ENCODE measurements at regions not wholly inside any gene's neighbourhood (a gene's known extent, or its start where the extent isn't known, plus 50 kb on each side); places are given as distances from the start of the nearest gene placed in this dataset.

GRCh38 chr13:40446365-40446764 is 220.1 kb downstream of the FOXO1 start:
- no peaks in the 10 kb centered on the region for H3K27me3 ChIP-seq (ENCODE audit: control insufficient read depth, insufficient read depth, low read length)
- H3K27ac ChIP-seq (ENCODE audit: low read depth in 2 of 2, low read length in 2 of 2) = no peak overlapping the region
- no peaks in the 10 kb centered on the region for H3K36me3 ChIP-seq (ENCODE audit: control insufficient read depth in 2 of 3, insufficient read depth in 3 of 3, low read length in 3 of 3)
- no peak overlapping the region for H3K4me3 ChIP-seq (ENCODE audit: low read length in 3 of 3)
- H3K9me3 ChIP-seq (ENCODE audit: control insufficient read depth in 2 of 3, insufficient read depth in 1 of 3, low read length in 3 of 3) = peaks cover 0 to 4% (median 0%) of the 10 kb centered on the region in 3 donors
- no peak overlapping the region for H3K9ac ChIP-seq (ENCODE audit: low read length in 3 of 3)
- TF ChIP-seq, protein P1, sequence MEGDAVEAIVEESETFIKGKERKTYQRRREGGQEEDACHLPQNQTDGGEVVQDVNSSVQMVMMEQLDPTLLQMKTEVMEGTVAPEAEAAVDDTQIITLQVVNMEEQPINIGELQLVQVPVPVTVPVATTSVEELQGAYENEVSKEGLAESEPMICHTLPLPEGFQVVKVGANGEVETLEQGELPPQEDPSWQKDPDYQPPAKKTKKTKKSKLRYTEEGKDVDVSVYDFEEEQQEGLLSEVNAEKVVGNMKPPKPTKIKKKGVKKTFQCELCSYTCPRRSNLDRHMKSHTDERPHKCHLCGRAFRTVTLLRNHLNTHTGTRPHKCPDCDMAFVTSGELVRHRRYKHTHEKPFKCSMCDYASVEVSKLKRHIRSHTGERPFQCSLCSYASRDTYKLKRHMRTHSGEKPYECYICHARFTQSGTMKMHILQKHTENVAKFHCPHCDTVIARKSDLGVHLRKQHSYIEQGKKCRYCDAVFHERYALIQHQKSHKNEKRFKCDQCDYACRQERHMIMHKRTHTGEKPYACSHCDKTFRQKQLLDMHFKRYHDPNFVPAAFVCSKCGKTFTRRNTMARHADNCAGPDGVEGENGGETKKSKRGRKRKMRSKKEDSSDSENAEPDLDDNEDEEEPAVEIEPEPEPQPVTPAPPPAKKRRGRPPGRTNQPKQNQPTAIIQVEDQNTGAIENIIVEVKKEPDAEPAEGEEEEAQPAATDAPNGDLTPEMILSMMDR (IDR thresholded peaks at IDR 0.05; ENCODE audit: borderline replicate concordance, extremely low read depth, insufficient read depth) = no peak
- DNase-seq (no peak), FAIRE-seq (no peak)
- peaks cover 0 to 3% (median 2%) of the 10 kb centered on the region in 3 donors for H3K4me1 ChIP-seq (ENCODE audit: control insufficient read depth in 2 of 3, insufficient read depth in 2 of 3, low read depth in 1 of 3, low read length in 3 of 3)
- intact Hi-C loops (cut with DNase I) = no loop called here

GRCh38 chr13:40447857-40448256 is 218.6 kb downstream of the FOXO1 start:
- TF ChIP-seq, protein P1 (IDR thresholded peaks at IDR 0.05; ENCODE audit: borderline replicate concordance, extremely low read depth, insufficient read depth) = no peak
- DNase-seq (no peak), FAIRE-seq (no peak)
- Histone ChIP-seq H3K4me3 (ENCODE audit: low read length in 3 of 3) (no peak overlapping the region), H3K27me3 (ENCODE audit: control insufficient read depth, insufficient read depth, low read length) (no peaks in the 10 kb centered on the region), H3K36me3 (ENCODE audit: control insufficient read depth in 2 of 3, insufficient read depth in 3 of 3, low read length in 3 of 3) (no peaks in the 10 kb centered on the region), H3K27ac (ENCODE audit: low read depth in 2 of 2, low read length in 2 of 2) (no peak overlapping the region), H3K9ac (ENCODE audit: low read length in 3 of 3) (no peak overlapping the region), H3K9me3 (ENCODE audit: control insufficient read depth in 2 of 3, insufficient read depth in 1 of 3, low read length in 3 of 3) (peaks cover 0 to 4% (median 0%) of the 10 kb centered on the region in 3 donors), H3K4me1 (ENCODE audit: control insufficient read depth in 2 of 3, insufficient read depth in 2 of 3, low read depth in 1 of 3, low read length in 3 of 3) (peaks cover 0 to 2% (median 0%) of the 10 kb centered on the region in 3 donors)
- intact Hi-C loops (cut with DNase I) = no loop called here

DNA sequence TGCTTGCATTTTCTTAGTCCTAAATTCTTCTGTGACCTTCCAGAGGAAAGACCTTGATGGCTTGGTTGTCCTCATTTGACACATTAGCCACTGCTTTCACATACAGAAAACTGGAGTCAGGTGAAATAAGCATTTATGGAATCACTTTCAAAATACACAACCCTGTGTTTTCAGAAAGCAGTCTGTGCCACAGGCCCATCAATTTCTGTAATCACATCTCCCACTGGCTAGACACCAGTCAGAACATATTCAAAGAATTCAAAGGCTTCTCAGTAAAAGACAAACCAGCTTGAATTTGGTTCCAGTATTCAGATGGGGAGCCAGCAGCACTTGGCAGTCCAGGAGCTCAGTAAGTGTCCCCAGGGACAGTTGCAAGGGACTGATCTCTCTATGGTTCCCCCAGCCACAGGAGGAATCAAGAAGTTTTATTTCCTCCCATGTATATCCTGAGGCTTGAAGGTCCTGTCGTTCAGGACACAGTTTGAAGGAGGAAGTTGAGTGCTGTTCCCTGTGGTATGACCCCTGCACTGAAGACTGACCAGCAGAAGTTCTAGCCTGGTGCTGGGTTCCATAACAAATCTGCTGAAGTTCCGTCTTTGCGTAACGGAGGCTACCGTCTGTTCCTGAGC is 214.3 kb downstream of the FOXO1 start:
- H3K4me3 ChIP-seq (ENCODE audit: low read length in 3 of 3) = no peak overlapping the region
- H3K27me3 ChIP-seq (ENCODE audit: control insufficient read depth, insufficient read depth, low read length) = no peaks in the 10 kb centered on the region
- no peak for FAIRE-seq
- DNase-seq = no peak
- no peaks in the 10 kb centered on the region for H3K4me1 ChIP-seq (ENCODE audit: control insufficient read depth in 2 of 3, insufficient read depth in 2 of 3, low read depth in 1 of 3, low read length in 3 of 3)
- H3K36me3 ChIP-seq (ENCODE audit: control insufficient read depth in 2 of 3, insufficient read depth in 3 of 3, low read length in 3 of 3) = no peaks in the 10 kb centered on the region
- H3K27ac ChIP-seq (ENCODE audit: low read depth in 2 of 2, low read length in 2 of 2) = no peak overlapping the region
- peaks cover 0 to 4% (median 0%) of the 10 kb centered on the region in 3 donors for H3K9me3 ChIP-seq (ENCODE audit: control insufficient read depth in 2 of 3, insufficient read depth in 1 of 3, low read length in 3 of 3)
- TF ChIP-seq, protein P1 (IDR thresholded peaks at IDR 0.05; ENCODE audit: borderline replicate concordance, extremely low read depth, insufficient read depth) = no peak
- no peak overlapping the region for H3K9ac ChIP-seq (ENCODE audit: low read length in 3 of 3)
- intact Hi-C loops (cut with DNase I) = no loop called here
